CD4-positive, alpha-beta T cell (primary cell): ENCODE measurements at regions not wholly inside any gene's neighbourhood (a gene's known extent, or its start where the extent isn't known, plus 50 kb on each side); places are given as distances from the start of the nearest gene placed in this dataset.
"Not testable (repeated sequence)": the region's sequence is repeated elsewhere in the genome, so short reads cannot be mapped to it uniquely, and the experiment has no call there.

Experiments used
- ATAC-seq: fragments of 200-7000 bp; cut with Tn5 transposase; one replicate; pipeline ENCODE4 v1.10.0; 2022; ENCODE audit warnings: mild to moderate bottlenecking; ENCODE audit not compliant: poor library complexity
- CTCF ChIA-PET: fragments of 350-600 bp; sonication (Branson Sonifier 250); formaldehyde crosslinking; loops from one replicate; lab custom pipeline; 2021; ENCODE audit warnings: antibody characterized with exemption, inconsistent platforms; lab: Charles Lee
- POLR2A ChIA-PET: fragments of 350-600 bp; sonication (Branson Sonifier 250); formaldehyde crosslinking; loops from one replicate; lab custom pipeline; 2021; ENCODE audit warnings: antibody characterized with exemption, inconsistent platforms; lab: Charles Lee
- DNase-seq, 14 experiments: peaks; one replicate each; pipeline ENCODE4 v3.0.0-alpha.2; 2013 to 2020; ENCODE audit warnings: mixed read lengths in 2 of 14
- H3K27ac ChIP-seq, 2 donors: one replicate each; pipeline versions ENCODE4 v1.5.1 to v1.7.0; 2013; ENCODE audit warnings: low read length in 2 of 2, low read depth in 1 of 2, mild to moderate bottlenecking in 1 of 2
- H3K27me3 ChIP-seq, 2 experiments: 1 replicate in 1 of 2; 2 replicates in 1 of 2; pipeline versions ENCODE4 v1.6.1 to v1.7.0; 2013; ENCODE audit warnings: low read length in 2 of 2, control low read depth in 1 of 2, mild to moderate bottlenecking in 1 of 2, moderate library complexity in 1 of 2; ENCODE audit not compliant: insufficient read depth in 2 of 2, control insufficient read depth in 1 of 2
- H3K36me3 ChIP-seq: one replicate; pipeline ENCODE4 v1.6.1; 2013; ENCODE audit warnings: low read length, control low read depth; ENCODE audit not compliant: insufficient read depth
- H3K4me1 ChIP-seq: one replicate; pipeline ENCODE4 v1.6.1; 2013; ENCODE audit warnings: low read length, control low read depth; ENCODE audit not compliant: insufficient read depth
- H3K4me3 ChIP-seq: one replicate; pipeline ENCODE4 v1.5.1; 2013; ENCODE audit warnings: mild to moderate bottlenecking, low read length, moderate library complexity
- H3K9me3 ChIP-seq, 2 experiments: 1 replicate in 1 of 2; 2 replicates in 1 of 2; pipeline versions ENCODE4 v1.6.1 to v1.7.0; 2013; ENCODE audit warnings: low read length in 2 of 2, mild to moderate bottlenecking in 2 of 2, control low read depth in 1 of 2, moderate library complexity in 1 of 2; ENCODE audit not compliant: control insufficient read depth in 1 of 2, insufficient read depth in 1 of 2
- H3K27ac Mint-ChIP-seq: one replicate; pipeline ENCODE4 v1.8.0; 2020; ENCODE audit warnings: mixed read lengths
- H3K27me3 Mint-ChIP-seq: one replicate; pipeline ENCODE4 v1.8.0; 2021; ENCODE audit warnings: mixed read lengths
- H3K36me3 Mint-ChIP-seq: one replicate; pipeline ENCODE4 v1.8.0; 2021; ENCODE audit warnings: low read depth, mixed read lengths
- H3K4me1 Mint-ChIP-seq: one replicate; pipeline ENCODE4 v1.8.0; 2021; ENCODE audit warnings: low read depth, mixed read lengths
- H3K4me3 Mint-ChIP-seq: one replicate; pipeline ENCODE4 v1.8.0; 2020; ENCODE audit warnings: mild to moderate bottlenecking, mixed read lengths
- H3K9me3 Mint-ChIP-seq: one replicate; pipeline ENCODE4 v1.8.0; 2020; ENCODE audit warnings: mixed read lengths
- intact Hi-C, 2 experiments: fragments of 100-400 bp; cut with DNase I in 1 of 2; cut with micrococcal nuclease in 1 of 2; formaldehyde crosslinking; loops; one replicate each; pipeline versions ENCODE4 v1.15.1 to v1.9.0; 2023 to 2025; cut with DNase I, micrococcal nuclease
- TF ChIP-seq, protein P1 (sequence below): fragments of 200-600 bp; IDR thresholded peaks from one replicate; pipeline ENCODE4 v1.8.0; 2022; ENCODE audit warnings: antibody characterized with exemption, mild to moderate bottlenecking

DNA sequence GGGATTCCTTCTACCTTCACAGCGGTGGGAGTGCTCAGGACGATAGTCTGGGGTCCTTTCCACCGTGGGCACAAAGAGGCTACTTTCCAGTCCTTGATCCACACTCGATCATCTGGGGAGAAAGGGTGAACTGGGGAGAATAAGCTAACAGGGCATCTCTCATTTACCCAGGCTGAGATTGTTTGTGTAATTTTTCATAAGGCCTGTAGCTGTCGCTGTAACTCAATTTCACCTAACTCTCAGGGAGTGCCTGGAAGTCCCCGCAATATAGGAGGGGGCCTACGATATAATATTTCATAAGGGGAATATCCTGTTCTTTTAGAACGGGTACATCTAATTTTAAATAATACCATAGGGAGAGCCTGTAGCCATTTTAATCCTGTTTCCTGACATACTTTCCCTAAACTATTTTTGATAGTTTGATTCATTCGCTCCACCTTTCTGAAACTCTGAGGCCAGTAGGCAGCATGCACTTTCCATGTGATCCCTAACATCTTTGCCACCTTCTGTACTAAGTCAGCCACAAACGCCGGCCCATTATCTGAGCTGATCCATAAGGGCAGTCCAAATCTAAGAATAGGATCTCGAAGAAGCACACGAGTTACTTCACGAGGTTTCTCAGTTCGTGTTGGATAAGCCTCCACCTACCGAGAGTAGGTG, 127.2 kb upstream of the CCZ1B start:
- H3K27me3 Mint-ChIP-seq = peaks cover 11% of the 10 kb centered on the region
- H3K9me3 Mint-ChIP-seq, H3K27ac ChIP-seq, H3K4me3 Mint-ChIP-seq, intact Hi-C loops, CTCF ChIA-PET, H3K27ac Mint-ChIP-seq, H3K4me1 Mint-ChIP-seq, H3K27me3 ChIP-seq, POLR2A ChIA-PET, H3K9me3 ChIP-seq, H3K4me1 ChIP-seq, ATAC-seq, H3K36me3 Mint-ChIP-seq, H3K4me3 ChIP-seq, H3K36me3 ChIP-seq: not testable (repeated sequence)
- DNase-seq = peak in 1 of 14 experiments; percentile 7
- TF ChIP-seq, protein P1, sequence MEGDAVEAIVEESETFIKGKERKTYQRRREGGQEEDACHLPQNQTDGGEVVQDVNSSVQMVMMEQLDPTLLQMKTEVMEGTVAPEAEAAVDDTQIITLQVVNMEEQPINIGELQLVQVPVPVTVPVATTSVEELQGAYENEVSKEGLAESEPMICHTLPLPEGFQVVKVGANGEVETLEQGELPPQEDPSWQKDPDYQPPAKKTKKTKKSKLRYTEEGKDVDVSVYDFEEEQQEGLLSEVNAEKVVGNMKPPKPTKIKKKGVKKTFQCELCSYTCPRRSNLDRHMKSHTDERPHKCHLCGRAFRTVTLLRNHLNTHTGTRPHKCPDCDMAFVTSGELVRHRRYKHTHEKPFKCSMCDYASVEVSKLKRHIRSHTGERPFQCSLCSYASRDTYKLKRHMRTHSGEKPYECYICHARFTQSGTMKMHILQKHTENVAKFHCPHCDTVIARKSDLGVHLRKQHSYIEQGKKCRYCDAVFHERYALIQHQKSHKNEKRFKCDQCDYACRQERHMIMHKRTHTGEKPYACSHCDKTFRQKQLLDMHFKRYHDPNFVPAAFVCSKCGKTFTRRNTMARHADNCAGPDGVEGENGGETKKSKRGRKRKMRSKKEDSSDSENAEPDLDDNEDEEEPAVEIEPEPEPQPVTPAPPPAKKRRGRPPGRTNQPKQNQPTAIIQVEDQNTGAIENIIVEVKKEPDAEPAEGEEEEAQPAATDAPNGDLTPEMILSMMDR = peak; percentile 39

DNA sequence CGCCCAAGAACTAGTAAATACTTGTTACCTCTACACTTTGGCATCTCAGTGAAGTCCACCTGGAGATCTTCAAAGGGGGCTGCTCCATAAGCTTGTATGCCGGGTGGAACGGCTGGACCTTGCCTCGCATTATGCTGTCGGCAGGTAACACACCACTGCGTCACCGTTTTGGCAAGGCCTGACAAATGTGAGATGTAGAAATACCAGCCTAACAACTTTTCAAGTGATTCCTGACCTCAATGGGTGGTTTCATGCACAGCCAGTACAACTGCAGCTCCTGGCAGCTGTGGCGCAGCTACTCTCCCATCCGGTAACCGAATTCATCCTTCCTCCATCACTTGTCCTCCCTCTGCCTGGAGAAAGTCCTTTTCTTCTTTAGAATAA, 127.7 kb upstream of the CCZ1B start:
- POLR2A ChIA-PET, H3K9me3 ChIP-seq, H3K27ac Mint-ChIP-seq, H3K9me3 Mint-ChIP-seq, H3K4me1 ChIP-seq, H3K27me3 ChIP-seq, H3K27me3 Mint-ChIP-seq, H3K4me3 ChIP-seq, H3K4me3 Mint-ChIP-seq, H3K27ac ChIP-seq, CTCF ChIA-PET, H3K36me3 ChIP-seq, H3K4me1 Mint-ChIP-seq, ATAC-seq, intact Hi-C loops, H3K36me3 Mint-ChIP-seq, DNase-seq: not testable (repeated sequence)

DNA sequence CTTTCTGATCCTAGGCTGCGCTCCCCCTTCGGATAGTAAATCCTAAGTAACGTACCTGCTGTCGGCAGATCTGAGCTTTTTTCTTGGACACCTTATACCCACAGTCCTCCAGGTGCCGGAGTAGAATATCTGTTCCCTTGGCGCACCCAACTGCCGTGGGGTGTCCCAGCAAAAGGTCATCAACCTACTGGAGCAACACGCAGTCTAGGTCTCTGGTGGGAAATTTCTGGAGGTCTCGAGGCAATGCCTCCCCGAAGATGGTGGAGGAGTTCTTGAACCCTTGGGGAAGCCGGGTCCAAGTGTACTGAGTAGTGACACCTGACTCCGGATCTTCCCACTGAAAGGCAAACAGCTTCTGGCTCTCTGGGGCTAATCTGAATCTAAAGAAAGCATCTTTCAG, 129.3 kb upstream of the CCZ1B start:
- intact Hi-C loops, H3K9me3 ChIP-seq, H3K4me3 Mint-ChIP-seq, H3K36me3 ChIP-seq, H3K4me1 ChIP-seq, H3K36me3 Mint-ChIP-seq, H3K9me3 Mint-ChIP-seq, H3K4me3 ChIP-seq, H3K27ac ChIP-seq, H3K4me1 Mint-ChIP-seq, DNase-seq, CTCF ChIA-PET, H3K27me3 ChIP-seq, POLR2A ChIA-PET, H3K27ac Mint-ChIP-seq, ATAC-seq: not testable (repeated sequence)
- peaks cover 14% of the 10 kb centered on the region for H3K27me3 Mint-ChIP-seq

DNA sequence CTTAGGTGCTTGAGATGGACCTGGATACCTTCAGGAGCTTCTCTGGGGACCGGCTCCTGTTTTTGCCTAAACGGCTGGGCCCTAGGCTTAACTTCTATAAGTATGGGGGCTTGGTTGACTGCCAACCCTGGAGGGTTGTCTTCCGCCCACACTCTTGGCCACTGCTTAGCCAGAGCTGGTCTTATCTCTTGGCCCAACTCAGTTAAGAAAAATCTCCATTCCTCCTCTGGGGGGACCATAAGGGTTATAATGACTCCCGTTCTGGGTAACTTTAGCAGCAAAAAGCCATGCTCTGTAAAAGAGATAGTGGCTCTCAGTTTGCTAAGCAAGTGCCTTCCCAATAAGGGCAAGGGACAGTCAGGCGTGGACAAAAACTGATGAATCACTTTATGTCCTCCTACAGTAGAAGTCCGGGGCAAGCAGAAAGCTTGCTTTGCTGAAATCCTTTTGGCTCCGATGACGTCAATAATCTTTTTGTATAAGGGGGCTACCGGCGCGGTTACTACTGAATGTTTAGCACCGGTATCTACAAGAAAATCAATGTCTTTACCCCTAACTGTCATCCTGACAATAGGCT, 130.0 kb upstream of the CCZ1B start:
- H3K4me1 ChIP-seq, H3K9me3 Mint-ChIP-seq, H3K9me3 ChIP-seq, CTCF ChIA-PET, H3K36me3 Mint-ChIP-seq, H3K27ac Mint-ChIP-seq, ATAC-seq, H3K27ac ChIP-seq, DNase-seq, H3K4me1 Mint-ChIP-seq, POLR2A ChIA-PET, H3K36me3 ChIP-seq, intact Hi-C loops, H3K27me3 ChIP-seq, H3K4me3 Mint-ChIP-seq, H3K4me3 ChIP-seq: not testable (repeated sequence)
- H3K27me3 Mint-ChIP-seq = peaks cover 20% of the 10 kb centered on the region

DNA sequence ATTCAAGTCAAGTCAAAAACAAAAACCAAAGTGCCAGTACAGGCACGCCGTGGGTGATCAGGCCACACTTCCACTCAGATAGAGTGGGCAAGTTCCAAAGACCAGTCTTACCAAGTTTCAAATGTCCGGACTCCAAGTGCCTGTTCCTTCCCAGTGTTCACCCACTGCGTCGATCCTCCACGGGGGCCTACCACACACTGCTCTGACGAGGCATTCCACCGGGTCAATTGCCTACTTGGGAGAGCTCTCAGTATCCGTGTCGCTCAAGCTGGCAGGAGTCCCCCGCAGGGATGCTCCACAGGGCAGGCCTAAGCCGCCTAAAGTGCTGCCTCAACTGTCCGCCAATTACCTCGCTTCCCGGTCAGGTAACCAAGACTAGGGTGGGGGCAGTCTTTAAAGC, 132.3 kb upstream of the CCZ1B start:
- H3K27me3 Mint-ChIP-seq = peaks cover 24% of the 10 kb centered on the region
- H3K4me3 Mint-ChIP-seq, H3K27me3 ChIP-seq, H3K27ac ChIP-seq, ATAC-seq, POLR2A ChIA-PET, H3K27ac Mint-ChIP-seq, H3K4me1 ChIP-seq, H3K9me3 ChIP-seq, DNase-seq, H3K4me3 ChIP-seq, H3K9me3 Mint-ChIP-seq, intact Hi-C loops, H3K36me3 Mint-ChIP-seq, CTCF ChIA-PET, H3K36me3 ChIP-seq, H3K4me1 Mint-ChIP-seq: not testable (repeated sequence)

DNA sequence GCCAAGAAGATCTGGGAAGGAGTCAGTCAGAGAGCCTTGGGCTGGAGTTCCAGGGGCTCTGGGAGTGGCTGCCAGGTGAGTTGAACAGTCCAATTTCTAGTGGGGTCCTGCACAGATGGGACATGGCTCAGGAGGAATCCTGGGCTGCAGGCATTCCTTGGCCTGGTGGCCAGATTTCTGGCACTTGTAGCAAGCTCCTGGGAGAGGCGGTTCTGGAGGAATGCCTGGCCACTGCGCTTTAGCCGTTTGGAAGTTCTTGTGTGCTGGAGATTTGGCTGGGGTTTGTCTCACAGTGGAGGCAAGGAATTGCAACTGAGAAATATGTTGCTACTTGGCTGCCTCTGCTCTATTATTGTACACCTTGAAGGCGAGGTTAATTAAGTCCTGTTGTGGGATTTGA, 133.9 kb upstream of the CCZ1B start:
- H3K36me3 Mint-ChIP-seq, POLR2A ChIA-PET, H3K4me1 ChIP-seq, H3K9me3 ChIP-seq, H3K27me3 ChIP-seq, H3K36me3 ChIP-seq, H3K27ac ChIP-seq, H3K27ac Mint-ChIP-seq, H3K4me1 Mint-ChIP-seq, CTCF ChIA-PET, H3K4me3 Mint-ChIP-seq, H3K4me3 ChIP-seq, ATAC-seq, H3K9me3 Mint-ChIP-seq, DNase-seq: not testable (repeated sequence)
- intact Hi-C loops = loop anchor here (10.0 kb wide), 2 partner anchors 1255 to 1335 kb away; no protein-coding TSS in a partner anchor
- peaks cover 30% of the 10 kb centered on the region for H3K27me3 Mint-ChIP-seq
